Suprapubic skin (tissue), 3 donors: ENCODE measurements at regions not wholly inside any gene's neighbourhood (a gene's known extent, or its start where the extent isn't known, plus 50 kb on each side); places are given as distances from the start of the nearest gene placed in this dataset.

ENCODE experiments used
- POLR2A ChIP-seq, 2 donors: fragments of 450-650 bp; IDR thresholded peaks; one replicate each; pipeline ENCODE4 v1.6.1; 2017; ENCODE audit warnings: antibody characterized with exemption in 2 of 2, mild to moderate bottlenecking in 2 of 2, moderate library complexity in 2 of 2
- TF ChIP-seq, protein P1 (sequence below), 2 donors: fragments of 200-600 bp in 1 of 2; fragments of 450-650 bp in 1 of 2; sonication (generic) in 1 of 2; IDR thresholded peaks; one replicate each; pipeline ENCODE4 v1.5.1; 2016 to 2019; ENCODE audit warnings: antibody characterized with exemption in 2 of 2, mild to moderate bottlenecking in 1 of 2, moderate library complexity in 1 of 2

DNA sequence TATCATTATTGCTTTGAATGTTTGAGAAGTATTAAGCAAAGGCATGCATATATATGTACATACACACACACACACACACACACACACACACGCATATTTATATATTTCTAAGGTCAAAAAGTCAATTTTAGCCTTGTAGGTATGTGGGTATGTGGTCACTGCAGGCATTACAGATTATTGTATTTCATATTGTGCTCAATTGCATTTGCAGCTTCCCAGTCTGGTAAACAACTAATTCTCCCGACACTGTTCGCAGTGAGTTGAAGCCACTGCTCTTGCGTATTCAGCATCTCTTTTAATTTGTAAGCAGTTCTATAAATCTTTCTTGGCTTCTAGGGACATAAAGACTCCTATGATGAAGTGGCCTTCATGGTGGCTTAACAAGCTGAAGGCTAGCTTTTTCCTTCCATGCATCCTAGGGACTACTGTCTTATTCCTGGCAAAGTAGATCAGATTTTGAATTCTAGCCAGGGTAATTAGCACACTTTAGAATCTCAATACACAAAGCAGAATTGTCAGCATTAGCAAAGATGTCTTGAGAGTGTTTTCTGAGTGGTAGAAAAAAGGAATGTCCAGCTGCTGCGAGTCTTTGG, 368.6 kb upstream of the NEGR1 start:
- TF ChIP-seq, protein P1, sequence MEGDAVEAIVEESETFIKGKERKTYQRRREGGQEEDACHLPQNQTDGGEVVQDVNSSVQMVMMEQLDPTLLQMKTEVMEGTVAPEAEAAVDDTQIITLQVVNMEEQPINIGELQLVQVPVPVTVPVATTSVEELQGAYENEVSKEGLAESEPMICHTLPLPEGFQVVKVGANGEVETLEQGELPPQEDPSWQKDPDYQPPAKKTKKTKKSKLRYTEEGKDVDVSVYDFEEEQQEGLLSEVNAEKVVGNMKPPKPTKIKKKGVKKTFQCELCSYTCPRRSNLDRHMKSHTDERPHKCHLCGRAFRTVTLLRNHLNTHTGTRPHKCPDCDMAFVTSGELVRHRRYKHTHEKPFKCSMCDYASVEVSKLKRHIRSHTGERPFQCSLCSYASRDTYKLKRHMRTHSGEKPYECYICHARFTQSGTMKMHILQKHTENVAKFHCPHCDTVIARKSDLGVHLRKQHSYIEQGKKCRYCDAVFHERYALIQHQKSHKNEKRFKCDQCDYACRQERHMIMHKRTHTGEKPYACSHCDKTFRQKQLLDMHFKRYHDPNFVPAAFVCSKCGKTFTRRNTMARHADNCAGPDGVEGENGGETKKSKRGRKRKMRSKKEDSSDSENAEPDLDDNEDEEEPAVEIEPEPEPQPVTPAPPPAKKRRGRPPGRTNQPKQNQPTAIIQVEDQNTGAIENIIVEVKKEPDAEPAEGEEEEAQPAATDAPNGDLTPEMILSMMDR (IDR thresholded peaks at IDR 0.05): no peak
- TF ChIP-seq POLR2A (IDR thresholded peaks at IDR 0.05): no peak
